Esophagus muscularis mucosa (tissue), 4 donors: ENCODE measurements at regions not wholly inside any gene's neighbourhood (a gene's known extent, or its start where the extent isn't known, plus 50 kb on each side); places are given as distances from the start of the nearest gene placed in this dataset.
"Not testable (repeated sequence)": the region's sequence is repeated elsewhere in the genome, so short reads cannot be mapped to it uniquely, and the experiment has no call there.

ENCODE experiments used
- DNase-seq: peaks from one replicate; pipeline ENCODE4 v3.0.0-alpha.2; 2017; ENCODE audit errors: extremely low spot score
- H3K27ac ChIP-seq, 4 donors: fragments of 200-600 bp; sonication (generic); replicated peaks in 1 of 4; 1 replicate in 3 of 4; 2 replicates in 1 of 4; pipeline ENCODE4 v1.5.1; 2016 to 2019; ENCODE audit warnings: mild to moderate bottlenecking in 1 of 4
- H3K27me3 ChIP-seq, 4 donors: fragments of 200-600 bp; sonication (generic); one replicate each; pipeline versions ENCODE4 v1.5.1 to v1.6.0; 2016 to 2019
- H3K36me3 ChIP-seq, 4 donors: fragments of 200-600 bp; sonication (generic); one replicate each; pipeline ENCODE4 v1.5.1; 2016 to 2019
- H3K4me1 ChIP-seq, 4 donors: fragments of 200-600 bp; sonication (generic); one replicate each; pipeline ENCODE4 v1.5.1; 2016 to 2019
- H3K4me3 ChIP-seq, 4 donors: fragments of 200-600 bp; sonication (generic); 1 replicate in 2 of 4; 2 replicates in 2 of 4; pipeline ENCODE4 v1.5.1; 2016 to 2019; ENCODE audit warnings: mild to moderate bottlenecking in 4 of 4, moderate library complexity in 1 of 4
- H3K9me3 ChIP-seq, 4 donors: fragments of 200-600 bp; sonication (generic); 1 replicate in 3 of 4; 2 replicates in 1 of 4; pipeline ENCODE4 v1.5.1; 2016 to 2019
- CTCF ChIP-seq, 3 experiments: fragments of 200-600 bp in 2 of 3; fragments of 450-650 bp in 1 of 3; sonication (generic) in 2 of 3; IDR thresholded peaks; one replicate each; pipeline ENCODE4 v1.5.1; 2017 to 2019; ENCODE audit warnings: antibody characterized with exemption in 3 of 3, mild to moderate bottlenecking in 2 of 3, moderate library complexity in 1 of 3
- EP300 ChIP-seq: sonication (generic); formaldehyde crosslinking; IDR thresholded peaks from one replicate; pipeline ENCODE4 v1.6.1; 2017; ENCODE audit warnings: antibody characterized with exemption
- POLR2A ChIP-seq: fragments of 450-650 bp; IDR thresholded peaks from one replicate; pipeline ENCODE4 v1.6.1; 2017; ENCODE audit warnings: antibody characterized with exemption, moderate library complexity, mild to moderate bottlenecking, low read depth
- POLR2AphosphoS5 ChIP-seq, 2 donors: sonication (generic); formaldehyde crosslinking; IDR thresholded peaks; one replicate each; pipeline ENCODE4 v1.6.1; 2017; ENCODE audit warnings: antibody characterized with exemption in 2 of 2
- WGBS: methylation state at CpG from one replicate; pipeline ENCODE4 v1.1.5; 2018; 5-methylcytosine and 5-hydroxymethylcytosine counted together
- intact Hi-C: fragments of 100-400 bp; cut with DNase I; formaldehyde crosslinking; loops from one replicate; pipeline ENCODE4 v1.15.1; 2023

GRCh38 chr20:28602403-28603217, 2654.9 kb upstream of the DEFB115 start:
- DNase-seq: peak; percentile 96
- H3K27me3 ChIP-seq, H3K36me3 ChIP-seq, intact Hi-C loops, H3K9me3 ChIP-seq: not testable (repeated sequence)
- TF ChIP-seq POLR2AphosphoS5 (IDR thresholded peaks at IDR 0.05) (peak; percentile 55 to 81), CTCF (IDR thresholded peaks at IDR 0.05) (peak; percentile 59 to 74 (median 59))
- WGBS: 4% methylated on average over 36 of the region's 71 CpGs
- Histone ChIP-seq H3K27ac (peak overlapping the region; percentile 57 to 85 (median 83)), H3K4me3 (peak overlapping the region; percentile 60 to 78 (median 64)), H3K4me1 (peaks cover 0 to 14% (median 7%) of the 10 kb centered on the region in 4 donors)

GRCh38 chr20:28603218-28603577, 2654.3 kb upstream of the DEFB115 start:
- Histone ChIP-seq H3K4me1 (peaks cover 0 to 14% (median 7%) of the 10 kb centered on the region in 4 donors), H3K27ac (peak overlapping the region; percentile 57 to 85 (median 83)), H3K4me3 (peak overlapping the region; percentile 60 to 78 (median 64))
- DNase-seq, H3K36me3 ChIP-seq, intact Hi-C loops, H3K27me3 ChIP-seq, H3K9me3 ChIP-seq: not testable (repeated sequence)
- 66% methylated on average over 17 of the region's 17 CpGs for WGBS

- Histone ChIP-seq H3K4me3 (no peak overlapping the region), H3K27ac (no peak overlapping the region), H3K27me3 (no peaks in the 10 kb centered on the region), H3K36me3 (no peaks in the 10 kb centered on the region), H3K4me1 (no peaks in the 10 kb centered on the region), H3K9me3 (peaks cover 0 to 28% (median 21%) of the 10 kb centered on the region in 4 donors)
- DNase-seq: no peak
- TF ChIP-seq POLR2AphosphoS5 (IDR thresholded peaks at IDR 0.05): no peak
- no peak for TF ChIP-seq EP300
- TF ChIP-seq CTCF (IDR thresholded peaks at IDR 0.05): no peak
- TF ChIP-seq POLR2A: no peak
- 31% methylated on average over 1 of the region's 1 CpG for WGBS
- intact Hi-C loops: no loop called here
Measured at GRCh38 chr20:28616354-28616753, 2641.1 kb upstream of the DEFB115 start.

GRCh38 chr20:28619956-28620651, 2637.4 kb upstream of the DEFB115 start:
- H3K4me1 ChIP-seq, H3K27ac ChIP-seq, H3K27me3 ChIP-seq, H3K36me3 ChIP-seq, intact Hi-C loops, H3K4me3 ChIP-seq: not testable (repeated sequence)
- peak; percentile 92 for DNase-seq
- H3K9me3 ChIP-seq: peaks cover 0 to 16% (median 6%) of the 10 kb centered on the region in 4 donors
- 81% methylated on average over 20 of the region's 20 CpGs for WGBS

- H3K4me1 ChIP-seq, DNase-seq, H3K4me3 ChIP-seq, H3K36me3 ChIP-seq, H3K27ac ChIP-seq, H3K27me3 ChIP-seq, intact Hi-C loops, H3K9me3 ChIP-seq: not testable (repeated sequence)
- 50% methylated on average over 2 of the region's 2 CpGs for WGBS
Measured at GRCh38 chr20:28625112-28625511, 2632.4 kb upstream of the DEFB115 start.

- H3K27me3 ChIP-seq, DNase-seq, H3K9me3 ChIP-seq, H3K4me3 ChIP-seq, intact Hi-C loops, H3K27ac ChIP-seq, H3K36me3 ChIP-seq, H3K4me1 ChIP-seq: not testable (repeated sequence)
- WGBS: 54% methylated on average over 2 of the region's 2 CpGs
Measured at GRCh38 chr20:28640831-28641230, 2616.6 kb upstream of the DEFB115 start.
